GDM1 (cell line): ENCODE measurements at regions not wholly inside any gene's neighbourhood (a gene's known extent, or its start where the extent isn't known, plus 50 kb on each side); places are given as distances from the start of the nearest gene placed in this dataset.

Experiments used
- DNase-seq: peaks from one replicate; lab custom pipeline; 2025; lab: John Stamatoyannopoulos, UW

DNA sequence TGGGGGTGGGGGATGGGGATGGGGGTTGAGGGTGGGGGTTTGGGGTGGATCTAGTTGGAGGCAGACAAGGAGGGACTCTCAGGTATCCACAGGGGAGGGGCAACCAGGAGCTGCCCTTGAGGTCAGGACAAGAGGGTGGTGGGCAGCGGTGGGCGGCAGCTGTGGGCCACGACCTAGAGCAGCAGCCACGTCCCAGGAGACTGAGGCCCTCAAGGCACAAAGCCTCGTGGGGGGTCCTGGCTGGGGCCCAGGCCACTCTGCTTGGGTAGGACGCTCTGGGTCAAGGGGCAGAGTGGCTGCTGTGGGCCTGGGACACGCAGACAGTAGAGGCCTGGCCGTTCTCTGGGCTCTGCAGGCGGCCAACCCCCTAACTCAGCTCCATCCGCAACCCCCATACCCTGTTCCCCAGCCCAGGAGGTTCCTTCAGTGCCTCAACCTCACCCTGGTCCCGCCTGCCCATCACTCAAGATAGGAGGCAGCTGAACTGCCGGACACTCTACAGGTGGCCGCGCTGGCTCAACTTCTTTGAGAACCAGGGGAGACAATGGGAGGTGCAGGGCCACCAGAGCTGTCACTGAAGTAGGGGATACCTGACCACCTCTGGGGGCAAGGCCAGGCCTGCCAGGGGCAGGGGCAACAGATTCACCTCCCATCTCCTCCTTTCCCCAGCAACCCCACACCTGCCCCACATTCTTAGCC lies 75.6 kb downstream of the ENGASE start:
- no peak for DNase-seq

DNA sequence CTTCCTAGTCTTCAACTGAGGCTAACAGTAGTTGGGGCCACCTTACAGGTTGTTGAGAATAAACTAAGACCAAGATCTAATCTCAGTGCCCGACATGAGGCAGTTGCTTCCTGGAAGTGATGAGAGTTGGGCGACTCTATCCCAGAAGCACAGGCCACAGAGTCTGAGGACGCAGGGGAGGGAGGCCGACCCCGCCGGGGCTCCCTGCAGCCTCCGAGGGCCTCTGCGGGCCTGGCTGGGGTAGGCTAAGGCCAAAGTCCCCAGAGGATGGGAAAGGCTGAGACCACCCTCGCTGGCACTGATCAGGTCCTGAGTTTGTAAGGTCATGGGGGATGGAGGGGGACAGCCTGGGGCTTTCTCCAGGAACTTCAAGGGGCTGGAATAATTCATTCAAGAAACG lies 74.0 kb downstream of the ENGASE start:
- no peak for DNase-seq

DNA sequence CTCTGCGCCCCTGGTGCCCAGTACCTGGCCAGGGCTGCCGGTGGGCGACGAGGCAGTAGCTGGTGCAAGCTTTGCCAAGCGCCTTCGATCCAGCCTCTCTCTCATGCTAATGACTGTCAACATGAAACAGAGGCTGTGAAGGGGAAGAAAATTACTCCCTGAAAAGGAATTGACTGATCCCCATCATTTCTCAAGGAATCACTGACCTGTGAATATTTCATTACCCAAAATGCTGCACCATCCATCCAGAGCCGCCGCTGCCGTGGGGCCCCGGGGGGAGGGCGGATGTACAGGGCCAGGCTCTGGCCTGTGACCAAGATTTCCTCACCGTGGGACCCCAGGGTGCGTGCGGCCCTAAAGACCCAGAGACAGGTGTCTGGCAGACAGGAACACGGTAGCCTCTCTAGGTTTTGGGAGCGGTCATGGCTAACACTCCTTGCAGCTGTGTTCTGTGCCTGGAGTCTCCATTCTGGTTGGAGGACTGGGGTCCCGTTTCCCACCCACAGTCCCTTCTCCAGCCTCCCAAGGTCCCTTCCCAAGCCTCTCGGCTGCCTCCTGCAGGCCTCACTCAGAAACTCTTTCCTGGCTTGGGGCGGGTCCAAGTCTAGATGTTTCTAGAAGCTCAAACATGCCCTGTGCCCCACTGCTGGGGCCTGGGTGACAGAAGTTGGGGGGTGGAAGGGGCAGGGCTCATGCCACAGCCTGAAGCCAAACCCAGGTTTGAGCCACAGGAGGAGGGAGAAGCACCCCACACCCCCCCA lies 73.3 kb downstream of the ENGASE start:
- no peak for DNase-seq

DNA sequence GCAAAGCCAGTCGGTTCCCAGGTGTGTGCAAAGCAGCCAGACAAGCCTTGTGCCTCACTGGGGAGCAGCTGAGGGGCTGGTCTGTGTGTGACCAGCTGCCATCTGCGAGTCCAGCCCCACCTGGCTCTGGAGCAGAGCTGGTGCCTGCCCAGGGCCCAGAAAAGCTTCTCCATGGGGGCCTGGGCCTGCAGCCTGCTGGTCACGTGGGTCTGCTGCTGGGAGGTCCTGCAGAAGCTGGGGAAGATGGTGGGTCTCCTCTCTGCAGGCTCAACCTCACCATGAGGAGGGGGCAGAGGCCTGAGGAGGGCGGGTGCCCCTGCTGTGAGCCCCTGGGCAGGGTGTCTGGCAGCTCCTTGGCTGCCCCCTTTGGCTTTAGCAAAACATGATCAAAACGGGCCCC lies 71.9 kb downstream of the ENGASE start:
- DNase-seq, result no peak

DNA sequence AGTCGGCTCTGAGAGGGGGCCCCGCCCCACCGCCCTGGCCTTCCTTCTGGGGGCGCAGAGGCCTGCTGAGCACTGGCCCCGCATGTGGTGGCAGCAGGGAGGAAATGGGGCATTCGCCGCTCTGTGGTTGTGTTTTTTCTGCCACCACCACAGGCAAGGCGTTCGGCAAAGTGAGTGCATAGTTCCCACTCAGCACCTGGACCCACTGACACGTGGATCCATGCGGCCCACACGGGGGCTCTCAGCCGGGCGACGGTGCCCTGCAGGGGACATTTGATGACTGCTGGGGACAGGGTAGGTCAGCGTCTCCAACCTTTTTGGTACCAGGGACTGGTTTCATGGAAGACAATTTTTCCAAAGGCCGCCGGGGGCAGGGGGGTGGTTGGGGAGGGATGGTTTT lies 70.9 kb downstream of the ENGASE start:
- no peak for DNase-seq

DNA sequence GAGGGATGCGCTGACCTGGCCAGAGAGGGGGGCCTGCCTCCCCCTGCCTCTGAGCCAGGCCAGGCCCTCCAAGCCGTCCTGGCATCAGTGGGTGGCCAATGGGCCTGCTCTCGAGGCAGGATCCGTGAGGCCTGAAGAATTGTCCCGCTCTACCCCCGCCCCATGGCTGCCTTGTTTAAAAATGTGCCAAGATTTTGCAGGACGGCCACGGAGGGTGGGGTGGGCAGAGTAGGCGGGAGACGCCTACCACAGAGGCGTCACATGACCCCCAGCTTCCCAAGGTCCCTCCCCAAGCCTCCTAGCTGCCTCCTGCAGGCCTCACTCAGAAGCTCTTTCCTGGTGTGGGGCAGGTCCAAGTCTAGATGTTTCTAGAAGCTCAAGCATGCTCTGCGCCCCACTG lies 69.5 kb downstream of the ENGASE start:
- no peak for DNase-seq

DNA sequence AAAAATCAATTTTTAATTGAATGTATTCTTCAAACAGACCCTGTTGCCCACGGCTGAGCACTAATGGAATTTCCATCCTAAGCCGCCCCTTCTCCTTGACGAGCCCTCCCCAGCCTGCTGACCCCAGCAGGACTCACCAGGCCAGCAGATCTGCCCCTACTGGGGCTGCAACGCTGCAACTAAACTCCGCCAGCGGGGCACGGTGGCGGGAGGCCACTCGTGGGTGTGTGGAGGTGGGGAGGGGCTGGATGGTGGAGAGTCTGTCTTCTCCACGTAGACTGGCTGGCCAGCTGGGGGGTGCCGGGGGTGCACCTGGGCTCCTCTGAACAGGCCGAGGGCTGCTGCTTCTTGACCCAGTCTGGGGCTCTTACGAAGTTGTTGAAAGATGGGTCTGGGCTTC lies 67.8 kb downstream of the ENGASE start:
- no peak for DNase-seq

DNA sequence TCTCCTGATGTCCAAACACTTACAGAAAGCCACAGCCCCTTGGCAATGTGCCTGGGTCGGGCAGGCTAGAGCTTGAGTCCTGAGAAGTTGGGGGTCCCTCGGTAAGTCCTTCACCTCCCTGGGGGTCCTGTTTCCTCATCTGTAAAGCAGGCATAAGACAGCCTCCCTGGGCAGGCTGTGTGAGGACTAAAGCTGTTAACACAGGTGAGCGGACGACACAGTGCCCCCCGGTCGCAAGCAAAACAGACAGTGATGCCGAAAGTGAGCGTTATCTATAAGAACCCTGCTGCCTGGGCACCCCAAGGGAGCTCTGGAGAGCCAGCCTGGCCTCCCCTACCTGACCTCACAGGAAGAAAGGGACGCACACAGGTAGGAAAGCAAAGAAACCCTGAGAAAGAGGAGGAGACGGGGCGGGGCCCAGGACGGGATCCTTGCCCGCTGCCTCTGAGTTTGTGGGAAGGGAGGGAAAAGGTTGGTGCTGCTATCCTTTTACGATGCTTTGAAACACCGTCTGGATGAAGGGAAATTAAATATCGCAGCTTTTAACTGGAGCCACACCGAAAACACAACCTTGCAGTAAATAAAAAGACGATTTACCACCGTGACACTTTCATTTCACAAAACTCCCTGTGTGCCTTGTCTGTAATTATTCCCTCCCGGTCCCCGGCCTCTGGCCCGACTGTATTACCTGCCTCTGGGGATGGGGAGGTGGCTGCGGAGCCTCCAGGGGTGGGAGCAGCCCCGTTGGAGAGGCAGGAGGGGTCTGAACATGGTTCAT lies 67.1 kb downstream of the ENGASE start:
- no peak for DNase-seq

DNA sequence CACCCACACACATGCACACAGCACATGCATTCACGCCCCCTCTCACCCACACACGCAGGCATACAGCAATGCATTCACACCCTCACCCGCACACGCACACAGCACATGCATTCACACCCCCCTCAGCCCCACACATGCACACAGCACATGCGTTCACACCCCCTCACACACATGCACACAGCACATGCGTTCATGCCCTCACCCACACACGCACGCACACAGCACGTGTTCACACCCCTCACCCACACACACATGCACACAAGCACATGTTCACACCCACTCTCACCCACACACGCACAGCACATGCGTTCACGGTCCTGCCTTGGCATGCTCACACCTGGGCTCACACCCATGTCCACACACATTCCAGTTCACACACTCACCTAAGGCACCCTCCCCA lies 64.2 kb downstream of the ENGASE start:
- DNase-seq, result no peak

DNA sequence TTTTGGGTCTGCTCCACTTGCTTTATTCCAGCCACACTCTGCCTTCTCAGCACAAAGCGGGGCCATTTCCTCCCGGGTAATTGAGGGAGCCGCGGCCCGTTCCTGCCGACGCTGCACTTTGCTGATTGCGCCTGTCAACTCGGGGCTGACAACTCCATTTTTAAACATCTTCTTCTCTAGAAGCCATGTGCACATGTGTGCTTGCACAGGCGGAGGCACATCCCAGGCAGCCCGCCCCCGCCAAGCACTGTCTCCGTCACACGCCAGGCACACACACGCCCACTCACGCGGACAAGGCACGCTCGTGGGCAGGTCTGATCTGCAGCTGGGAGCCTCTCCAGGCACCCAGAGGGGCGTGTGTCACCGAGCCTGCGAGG lies 63.2 kb downstream of the ENGASE start:
- no peak for DNase-seq

DNA sequence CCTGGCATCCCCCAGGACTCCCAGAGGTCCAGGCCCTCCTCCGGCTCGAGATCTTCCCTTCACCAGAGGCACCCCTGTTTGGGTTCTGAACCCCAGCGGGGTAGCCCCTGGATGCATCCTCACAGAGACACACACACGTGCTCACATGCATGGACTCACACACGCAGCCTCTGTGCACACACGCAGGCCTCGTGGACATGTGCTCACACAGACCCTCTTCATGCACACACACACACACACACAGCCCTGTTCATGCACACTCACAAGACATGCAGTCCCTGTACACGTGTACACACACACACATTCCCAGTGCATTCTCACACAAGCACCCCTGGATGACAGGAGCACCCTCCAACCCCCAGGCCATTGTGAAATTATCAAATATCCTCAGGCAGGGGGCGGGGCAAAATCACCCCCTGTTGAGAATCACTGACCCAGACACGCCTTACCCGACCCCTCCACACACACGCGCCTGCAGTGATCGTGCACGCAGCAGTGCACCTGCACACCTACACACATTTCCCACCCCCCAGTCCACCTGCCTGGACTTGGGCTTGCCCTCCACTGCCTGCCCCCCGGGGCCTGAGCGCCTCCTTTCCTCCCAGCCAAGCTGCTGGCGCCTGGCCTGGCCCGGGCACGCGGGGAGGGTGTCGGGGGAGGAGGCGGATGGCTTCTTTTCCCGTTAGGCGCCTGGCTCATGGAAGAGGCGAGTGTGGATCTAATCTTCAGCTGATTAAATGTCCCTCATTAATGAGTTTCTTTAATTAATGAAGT lies 62.6 kb downstream of the ENGASE start:
- no peak for DNase-seq

DNA sequence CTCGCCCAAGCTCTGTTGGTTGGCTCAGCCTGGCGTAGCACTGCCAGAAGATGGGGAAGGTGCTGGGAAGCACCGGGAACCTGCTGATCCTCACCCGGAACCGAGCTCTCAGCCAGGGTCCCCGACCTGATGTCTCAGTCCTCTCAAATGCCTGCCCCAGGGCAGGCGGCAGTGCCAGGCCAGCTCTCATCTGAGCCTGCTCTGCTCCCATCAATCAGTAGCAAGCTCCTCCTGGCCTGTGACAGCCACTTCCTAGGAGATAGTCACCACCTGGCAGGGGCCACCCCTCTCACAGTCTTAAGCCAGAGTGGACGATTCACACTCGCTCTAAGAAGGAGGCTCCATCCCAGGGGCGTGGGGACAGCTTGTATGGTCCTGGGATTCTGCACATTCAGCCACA lies 62.0 kb downstream of the ENGASE start:
- no peak for DNase-seq
